GM23338 (cell line): ENCODE measurements at regions not wholly inside any gene's neighbourhood (a gene's known extent, or its start where the extent isn't known, plus 50 kb on each side); places are given as distances from the start of the nearest gene placed in this dataset.

Experiments
- ATAC-seq: fragments of 200-7000 bp; cut with Tn5 transposase; 3 replicates; pipeline ENCODE4 v1.9.1; 2020
- DNase-seq: peaks from one replicate; pipeline ENCODE4 v3.0.0-alpha.2; 2015; ENCODE audit warnings: low spot score
- H2AFZ ChIP-seq: fragments of 200-600 bp; sonication (generic); 2 replicates; pipeline ENCODE4 v1.8.0; 2016; ENCODE audit warnings: antibody characterized with exemption, mild to moderate bottlenecking, moderate library complexity
- H3F3A ChIP-seq: fragments of 200-600 bp; sonication (generic); replicated peaks from 2 replicates; pipeline ENCODE4 v1.8.0; 2017; ENCODE audit warnings: antibody characterized with exemption, mixed run types, low read depth
- H3K27ac ChIP-seq: fragments of 200-600 bp; sonication (generic); 2 replicates; pipeline ENCODE4 v1.6.1; 2016; ENCODE audit warnings: low read depth
- H3K27me3 ChIP-seq: fragments of 200-600 bp; sonication (generic); 2 replicates; pipeline ENCODE4 v1.8.0; 2016; ENCODE audit warnings: mild to moderate bottlenecking, mixed run types, moderate library complexity; ENCODE audit not compliant: insufficient read depth
- H3K36me3 ChIP-seq: fragments of 200-600 bp; sonication (generic); 2 replicates; pipeline ENCODE4 v1.8.0; 2016; ENCODE audit warnings: mild to moderate bottlenecking; ENCODE audit not compliant: insufficient read depth
- H3K4me1 ChIP-seq: fragments of 200-600 bp; sonication (generic); 2 replicates; pipeline ENCODE4 v1.8.0; 2016; ENCODE audit warnings: mild to moderate bottlenecking, moderate library complexity; ENCODE audit not compliant: insufficient read depth
- H3K4me2 ChIP-seq: fragments of 200-600 bp; sonication (generic); 2 replicates; pipeline ENCODE4 v1.7.1; 2017; ENCODE audit warnings: mixed run types
- H3K4me3 ChIP-seq: fragments of 200-600 bp; sonication (generic); 2 replicates; pipeline ENCODE4 v1.6.1; 2016; ENCODE audit warnings: mixed run types
- H3K79me2 ChIP-seq: fragments of 200-600 bp; sonication (generic); replicated peaks from 2 replicates; pipeline ENCODE4 v1.8.0; 2017; ENCODE audit warnings: mild to moderate bottlenecking; ENCODE audit not compliant: insufficient read depth
- H3K9me2 ChIP-seq: fragments of 200-600 bp; sonication (generic); 2 replicates; pipeline ENCODE4 v1.8.0; 2017; ENCODE audit not compliant: insufficient read depth
- H4K20me1 ChIP-seq: fragments of 200-600 bp; sonication (generic); replicated peaks from 2 replicates; pipeline ENCODE4 v1.8.0; 2017; ENCODE audit warnings: mild to moderate bottlenecking; ENCODE audit not compliant: insufficient read depth
- H3K27ac Mint-ChIP-seq: 2 replicates; pipeline ENCODE4 v1.8.0; 2020; ENCODE audit warnings: inconsistent platforms, mild to moderate bottlenecking, moderate library complexity, mixed read lengths
- H3K27me3 Mint-ChIP-seq: 3 replicates; pipeline ENCODE4 v1.8.0; 2022; ENCODE audit warnings: low read depth, mild to moderate bottlenecking, moderate library complexity, mixed read lengths, inconsistent platforms; ENCODE audit not compliant: insufficient read depth, poor library complexity
- H3K36me3 Mint-ChIP-seq: 3 replicates; pipeline ENCODE4 v1.8.0; 2021; ENCODE audit warnings: low read depth, mild to moderate bottlenecking, inconsistent platforms, moderate library complexity, mixed read lengths
- H3K4me1 Mint-ChIP-seq: 3 replicates; pipeline ENCODE4 v1.8.0; 2020; ENCODE audit warnings: mild to moderate bottlenecking, inconsistent platforms, mixed read lengths
- H3K4me3 Mint-ChIP-seq: 3 replicates; pipeline ENCODE4 v1.8.0; 2021; ENCODE audit warnings: moderate library complexity, mild to moderate bottlenecking, inconsistent platforms, mixed read lengths
- H3K9me3 Mint-ChIP-seq: 3 replicates; pipeline ENCODE4 v1.8.0; 2020; ENCODE audit warnings: moderate library complexity, mild to moderate bottlenecking, inconsistent platforms, mixed read lengths
- CREB1 ChIP-seq: fragments of 250-450 bp; sonication (Bioruptor Pico); IDR thresholded peaks from 2 replicates; pipeline ENCODE4 v1.5.0; 2020; ENCODE audit warnings: low read depth, mild to moderate bottlenecking, moderate library complexity
- CTCF ChIP-seq, 2 experiments: fragments of 200-600 bp in 1 of 2; sonication (generic) in 1 of 2; conservative IDR thresholded peaks; 2 replicates each; pipeline versions ENCODE4 v1.5.1 to v1.6.1; 2016 to 2017; ENCODE audit warnings: antibody characterized with exemption in 2 of 2, low read depth in 2 of 2, mild to moderate bottlenecking in 2 of 2, moderate library complexity in 1 of 2
- ETS1 ChIP-seq: IDR thresholded peaks from 2 replicates; pipeline ENCODE4 v1.6.1; 2016; ENCODE audit warnings: antibody characterized with exemption
- JUNB ChIP-seq: IDR thresholded peaks from one replicate; pipeline ENCODE4 v1.6.1; 2016; ENCODE audit warnings: antibody characterized with exemption; ENCODE audit not compliant: unreplicated experiment
- REST ChIP-seq: IDR thresholded peaks from one replicate; pipeline ENCODE4 v1.6.1; 2018; ENCODE audit warnings: antibody characterized with exemption; ENCODE audit not compliant: unreplicated experiment
- STAT1 ChIP-seq: IDR thresholded peaks from one replicate; pipeline ENCODE4 v1.6.1; 2016; ENCODE audit warnings: antibody characterized with exemption; ENCODE audit not compliant: unreplicated experiment
- ZNF331 ChIP-seq: fragments of 250-450 bp; sonication (Bioruptor Pico); IDR thresholded peaks from 2 replicates; pipeline ENCODE4 v1.5.0; 2020; ENCODE audit warnings: low read depth, mild to moderate bottlenecking, moderate library complexity
- ZNF462 ChIP-seq: fragments of 250-450 bp; sonication (Bioruptor Pico); IDR thresholded peaks from 2 replicates; pipeline ENCODE4 v1.5.0; 2020; ENCODE audit warnings: mild to moderate bottlenecking, moderate library complexity

GRCh38 chr12:113546916-113547863, 75.5 kb upstream of the LHX5 start:
- Histone ChIP-seq H3K36me3 (0 out of 2 replicates have a peak, but pooled peaks cover 3% of the 10 kb centered on the region), H3K4me1 (0 out of 2 replicates have a peak, but pooled peaks cover 5% of the 10 kb centered on the region), H3K27me3 (0 out of 2 replicates have a peak, but pooled peaks cover 5% of the 10 kb centered on the region), H3K27ac (no peak overlapping the region), H3K4me2 (no peak overlapping the region), H3K4me3 (no peak overlapping the region), H2AFZ (peak overlapping the region; percentile 83), H3K9me2 (no peaks in the 10 kb centered on the region), H4K20me1 (no peaks in the 10 kb centered on the region), H3F3A (no peaks in the 10 kb centered on the region), H3K79me2 (no peaks in the 10 kb centered on the region)
- Mint-ChIP-seq H3K27me3 (no peaks in the 10 kb centered on the region), H3K4me3 (no peak overlapping the region), H3K9me3 (peaks cover 9% of the 10 kb centered on the region; the same call in 2 of the 3 replicates), H3K4me1 (peaks cover 7% of the 10 kb centered on the region; the same call in 2 of the 3 replicates), H3K27ac (no peak overlapping the region), H3K36me3 (no peaks in the 10 kb centered on the region)
- TF ChIP-seq REST (no peak), CTCF (conservative IDR thresholded peaks at IDR 0.05; ENCODE audit: low read depth in 2 of 2) (no peak), ZNF331 (no peak), STAT1 (no peak), ETS1 (no peak), ZNF462 (CRISPR knock-in tag) (no peak), CREB1 (CRISPR knock-in tag) (no peak), JUNB (no peak)
- ATAC-seq (no peak), DNase-seq (no peak)
